ENCODE measurements at regions not wholly inside any gene's neighbourhood (a gene's known extent, or its start where the extent isn't known, plus 50 kb on each side); places are given as distances from the start of the nearest gene placed in this dataset.

DNA sequence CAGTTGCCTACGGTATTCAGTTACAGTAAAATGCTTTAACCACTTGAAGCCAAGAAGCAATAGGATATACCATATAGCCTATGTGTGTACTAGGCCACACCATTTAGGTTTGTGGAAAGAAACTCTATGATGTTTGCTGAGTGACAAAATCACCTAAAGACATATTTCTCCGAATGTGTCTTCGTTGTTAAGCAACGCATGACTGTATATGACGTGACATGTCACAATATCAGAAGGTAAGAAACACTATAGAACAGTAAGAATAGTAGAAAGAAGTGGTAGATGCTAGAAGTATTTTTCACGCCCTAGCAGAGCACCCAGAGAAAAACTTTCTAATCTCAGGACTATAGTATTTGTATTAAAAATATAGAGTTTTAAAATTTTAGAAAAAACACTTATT, 1188.2 kb upstream of the B3GALT2 start:
- no peak for TF ChIP-seq EZH2 (IDR thresholded peaks at IDR 0.05)
- TF ChIP-seq, protein P1, sequence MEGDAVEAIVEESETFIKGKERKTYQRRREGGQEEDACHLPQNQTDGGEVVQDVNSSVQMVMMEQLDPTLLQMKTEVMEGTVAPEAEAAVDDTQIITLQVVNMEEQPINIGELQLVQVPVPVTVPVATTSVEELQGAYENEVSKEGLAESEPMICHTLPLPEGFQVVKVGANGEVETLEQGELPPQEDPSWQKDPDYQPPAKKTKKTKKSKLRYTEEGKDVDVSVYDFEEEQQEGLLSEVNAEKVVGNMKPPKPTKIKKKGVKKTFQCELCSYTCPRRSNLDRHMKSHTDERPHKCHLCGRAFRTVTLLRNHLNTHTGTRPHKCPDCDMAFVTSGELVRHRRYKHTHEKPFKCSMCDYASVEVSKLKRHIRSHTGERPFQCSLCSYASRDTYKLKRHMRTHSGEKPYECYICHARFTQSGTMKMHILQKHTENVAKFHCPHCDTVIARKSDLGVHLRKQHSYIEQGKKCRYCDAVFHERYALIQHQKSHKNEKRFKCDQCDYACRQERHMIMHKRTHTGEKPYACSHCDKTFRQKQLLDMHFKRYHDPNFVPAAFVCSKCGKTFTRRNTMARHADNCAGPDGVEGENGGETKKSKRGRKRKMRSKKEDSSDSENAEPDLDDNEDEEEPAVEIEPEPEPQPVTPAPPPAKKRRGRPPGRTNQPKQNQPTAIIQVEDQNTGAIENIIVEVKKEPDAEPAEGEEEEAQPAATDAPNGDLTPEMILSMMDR (IDR thresholded peaks at IDR 0.05): no peak

Measured in neural progenitor cell (in vitro differentiated cells).